Endometrial microvascular endothelial cells (primary cell): ENCODE measurements at regions not wholly inside any gene's neighbourhood (a gene's known extent, or its start where the extent isn't known, plus 50 kb on each side); places are given as distances from the start of the nearest gene placed in this dataset.

Source experiments
- in situ Hi-C: cut with HindIII; loops from 2 replicates; pipeline ENCODE4 v1.10.0; 2017; ENCODE audit warnings: low sequenced_read_pairs, low pct_unique_long_range_greater_than_20kb; ENCODE audit errors: inconsistent ontology term

DNA sequence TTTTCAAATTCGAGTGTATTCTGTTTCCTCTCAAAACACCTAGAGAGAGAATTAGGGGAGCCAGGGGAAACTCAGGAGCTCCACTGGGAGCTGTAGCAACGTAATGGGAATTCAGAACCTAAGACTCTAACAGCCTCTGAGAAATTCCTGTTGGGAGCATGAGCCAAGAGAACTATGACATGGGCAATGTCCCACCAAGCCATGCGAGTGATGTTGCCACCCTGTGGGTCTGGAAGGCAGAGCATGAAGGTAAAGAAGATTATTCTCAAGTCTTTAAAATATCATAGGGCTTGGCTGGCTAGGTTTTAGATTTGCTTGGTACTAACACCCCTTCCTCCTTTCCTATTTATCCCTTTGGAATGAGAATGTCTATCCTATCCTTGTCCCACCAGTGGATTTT lies 392.6 kb upstream of the ADAMTS9 start:
- in situ Hi-C loops, result no loop called here

DNA sequence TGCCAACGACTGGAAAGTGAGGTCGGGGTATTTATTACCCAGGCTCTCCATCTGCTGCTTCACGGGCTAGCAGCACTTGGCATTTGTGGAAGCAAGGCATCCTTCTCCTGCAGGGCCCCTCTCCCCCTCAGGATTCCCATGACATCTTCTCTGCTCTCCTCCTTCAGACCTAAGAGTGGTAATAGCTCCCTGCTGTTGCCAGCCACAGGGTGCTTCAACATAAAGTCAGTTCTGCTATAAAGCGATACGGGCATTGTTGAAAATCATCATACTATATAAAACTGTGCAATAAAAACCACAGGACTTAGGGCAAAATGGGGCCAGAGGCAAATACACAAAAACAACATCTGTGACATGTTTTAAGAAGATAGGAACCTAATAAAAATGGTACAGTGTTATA lies 391.8 kb upstream of the ADAMTS9 start:
- in situ Hi-C loops, result no loop called here

DNA sequence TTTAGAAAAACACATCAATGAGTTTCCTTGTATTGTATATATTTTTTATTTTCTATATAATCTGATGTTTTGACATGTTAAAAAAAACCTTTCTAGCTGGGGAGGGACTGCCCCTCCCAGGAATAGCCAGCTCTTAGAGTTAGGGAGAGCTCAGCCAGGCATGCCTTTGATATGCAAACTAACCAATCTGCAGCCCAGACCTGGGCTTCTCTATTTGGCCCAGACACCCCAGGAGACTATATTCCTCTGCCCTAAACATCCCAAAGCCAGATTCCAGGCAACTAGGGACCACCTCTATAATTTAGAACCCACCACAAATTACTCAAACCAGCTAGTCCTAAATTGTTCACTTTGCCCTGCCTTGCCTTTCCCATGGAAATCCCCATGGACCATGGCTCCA lies 390.9 kb upstream of the ADAMTS9 start:
- in situ Hi-C loops, result no loop called here

DNA sequence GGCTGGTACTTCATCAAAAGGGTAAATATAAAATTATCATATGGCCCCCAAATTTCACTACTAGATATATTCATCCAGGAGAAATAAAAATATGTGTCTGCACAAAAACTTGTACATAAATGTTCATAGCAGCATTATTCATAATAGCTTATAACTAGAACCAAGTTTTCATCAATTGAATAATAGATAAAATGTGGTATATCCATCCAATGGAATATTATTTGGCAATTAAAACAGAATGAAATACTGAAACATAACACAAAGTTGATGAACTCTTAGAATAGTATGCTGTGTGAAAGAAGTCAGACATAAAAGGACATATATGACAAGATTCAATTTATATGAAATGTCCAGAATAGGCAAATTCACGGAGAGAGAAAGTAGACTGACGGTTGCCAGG lies 389.3 kb upstream of the ADAMTS9 start:
- in situ Hi-C loops, result no loop called here

DNA sequence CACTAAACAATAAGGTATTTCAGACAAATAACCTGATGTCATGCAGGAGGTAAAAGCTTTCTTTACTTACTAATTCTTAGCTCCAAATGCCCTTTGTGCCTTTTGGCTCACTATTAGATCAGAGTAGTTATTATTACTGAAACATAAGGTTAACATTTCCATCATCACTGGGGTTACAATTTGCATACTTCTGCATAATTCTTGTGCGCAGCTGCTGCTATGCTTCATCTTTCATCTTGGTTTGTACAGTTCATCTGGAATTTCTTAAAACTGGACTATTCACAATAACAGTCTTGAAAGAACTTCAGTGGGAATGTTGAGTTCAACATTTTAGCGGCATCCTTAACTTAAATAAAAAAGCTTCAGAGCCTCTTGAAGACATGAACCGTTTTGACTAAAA lies 383.2 kb upstream of the ADAMTS9 start:
- in situ Hi-C loops, result no loop called here

DNA sequence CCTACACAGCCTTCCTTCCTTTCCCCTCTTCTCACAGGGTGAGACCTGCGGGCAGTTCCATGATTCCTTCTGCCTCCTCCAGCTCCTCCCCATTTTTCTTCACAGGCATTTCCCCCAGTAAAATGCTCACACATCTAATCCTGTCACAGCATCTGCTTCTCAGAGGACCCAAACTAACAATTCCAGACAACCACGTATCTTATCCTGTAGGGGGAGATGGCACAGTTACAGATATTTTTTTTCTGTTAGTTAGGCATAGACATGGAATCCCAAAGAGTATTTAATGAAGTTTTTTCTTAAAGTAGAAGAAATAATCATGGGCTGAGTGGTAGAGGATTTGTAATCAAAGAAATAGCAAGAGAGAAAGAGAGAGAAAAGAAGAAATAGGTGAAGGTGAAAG lies 373.1 kb upstream of the ADAMTS9 start:
- in situ Hi-C loops, result no loop called here

DNA sequence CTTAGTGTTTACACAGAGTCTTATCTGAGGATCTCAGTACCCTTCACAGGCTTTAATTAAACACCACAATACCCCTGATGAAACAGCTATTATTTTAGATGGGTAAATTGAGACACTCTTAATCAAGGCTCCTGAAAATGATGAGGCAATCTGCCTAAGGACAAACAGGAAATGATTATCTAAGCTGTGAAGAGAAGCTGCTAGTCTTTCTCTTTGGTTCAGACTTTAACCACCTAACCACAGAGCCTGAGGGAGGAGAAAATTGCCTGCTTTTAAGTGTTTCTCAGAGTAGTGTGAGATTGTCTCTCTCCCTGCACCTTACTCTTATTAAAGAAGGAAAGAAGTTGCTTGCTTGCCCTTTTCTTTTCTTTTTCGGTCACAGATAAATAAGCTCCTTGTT lies 364.3 kb upstream of the ADAMTS9 start:
- in situ Hi-C loops, result no loop called here

DNA sequence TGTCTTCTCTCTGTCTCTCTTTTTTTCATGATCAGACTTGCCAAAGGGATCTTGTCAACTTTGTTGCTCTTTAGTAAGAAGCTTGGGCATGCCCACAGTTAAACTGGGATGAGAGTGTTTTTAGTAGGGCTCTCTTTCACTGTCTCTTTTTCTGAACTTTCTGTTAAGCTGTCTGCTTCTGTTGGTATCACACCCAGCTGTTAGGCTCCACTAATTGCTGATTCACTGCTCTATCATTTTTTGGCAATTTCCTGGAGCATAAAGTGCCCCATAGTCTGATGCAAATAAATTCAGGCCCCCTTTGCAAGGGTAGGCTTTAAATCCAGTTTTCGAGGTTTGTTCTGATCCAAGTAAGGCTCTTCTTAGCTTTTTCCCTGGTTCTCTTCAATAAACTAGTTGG lies 360.4 kb upstream of the ADAMTS9 start:
- in situ Hi-C loops, result no loop called here

DNA sequence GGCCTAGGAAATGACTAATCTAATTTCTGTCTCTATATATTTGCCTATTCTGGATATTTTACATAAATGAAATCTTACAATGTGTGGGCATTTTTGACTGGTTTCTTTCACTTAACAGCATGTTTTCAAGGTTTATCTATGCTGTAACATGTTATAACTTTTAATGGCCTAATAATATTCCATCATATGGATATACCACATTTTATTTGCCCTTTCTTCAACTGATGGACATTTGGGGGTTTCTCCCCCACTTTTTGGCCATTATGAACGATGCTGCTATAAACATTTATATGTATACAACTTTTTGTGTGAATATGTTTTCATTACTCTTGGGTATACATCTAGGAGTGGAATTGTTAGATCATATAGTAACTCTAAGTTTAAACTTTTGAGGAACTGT lies 357.3 kb upstream of the ADAMTS9 start:
- in situ Hi-C loops, result no loop called here

DNA sequence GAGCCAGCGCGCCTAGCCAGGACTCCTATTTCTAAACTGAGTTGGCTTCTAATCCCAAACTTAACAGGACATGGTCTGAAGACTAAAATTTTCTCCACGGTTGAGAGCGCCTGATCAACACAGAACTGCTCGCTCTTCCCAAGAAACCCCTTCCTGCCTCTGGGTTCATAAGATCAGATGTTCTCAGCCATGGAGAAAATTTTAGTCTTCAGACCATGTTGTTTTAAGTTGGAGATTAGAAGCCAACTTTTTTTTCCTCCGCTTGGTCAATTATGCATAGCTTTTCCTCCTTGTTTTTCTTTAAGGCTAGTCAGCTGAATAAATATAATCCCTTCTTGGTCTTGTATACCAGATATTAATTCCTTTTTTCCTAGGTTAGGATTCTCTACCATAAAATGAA lies 356.6 kb upstream of the ADAMTS9 start:
- in situ Hi-C loops, result no loop called here

DNA sequence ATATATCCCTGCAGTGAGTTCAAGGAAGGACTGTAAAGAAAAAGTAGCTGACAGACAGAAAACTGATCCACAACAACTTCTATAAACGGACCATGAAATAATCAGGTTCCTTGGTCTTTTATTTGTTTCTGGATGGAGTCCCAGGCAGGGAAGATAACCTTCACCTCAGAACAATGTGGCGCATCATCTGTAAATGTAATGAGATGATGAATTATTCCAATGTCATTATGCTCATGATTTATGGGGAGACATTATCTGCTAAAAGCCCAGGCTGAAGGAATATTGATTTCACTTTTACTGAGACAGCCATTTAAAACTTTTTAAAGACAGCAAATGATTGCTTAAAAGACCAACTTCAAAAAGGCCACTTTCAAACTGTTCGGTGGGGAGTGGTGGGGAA lies 354.9 kb upstream of the ADAMTS9 start:
- in situ Hi-C loops, result no loop called here

DNA sequence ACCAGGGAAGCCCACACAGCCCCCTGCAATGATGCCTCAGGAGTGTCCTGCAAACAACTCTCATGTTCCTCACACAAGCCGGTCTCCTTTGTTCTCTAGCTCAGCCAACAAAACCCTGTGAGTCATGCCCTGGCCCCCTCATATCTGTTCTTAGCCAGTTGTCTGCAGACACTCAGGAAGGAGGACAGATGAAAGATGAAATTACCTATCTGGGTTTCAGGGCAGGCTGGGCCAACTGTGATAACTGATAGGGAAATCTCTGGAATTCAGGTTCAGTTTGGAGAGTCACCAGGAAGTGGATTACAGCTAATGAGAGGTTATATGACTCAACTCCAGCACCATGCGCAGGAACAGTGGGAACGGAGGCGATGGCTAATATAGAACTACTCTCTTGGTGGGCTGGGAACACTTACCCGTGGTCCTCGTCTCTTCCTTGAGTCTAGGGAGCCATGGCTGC lies 352.0 kb upstream of the ADAMTS9 start:
- in situ Hi-C loops, result no loop called here

DNA sequence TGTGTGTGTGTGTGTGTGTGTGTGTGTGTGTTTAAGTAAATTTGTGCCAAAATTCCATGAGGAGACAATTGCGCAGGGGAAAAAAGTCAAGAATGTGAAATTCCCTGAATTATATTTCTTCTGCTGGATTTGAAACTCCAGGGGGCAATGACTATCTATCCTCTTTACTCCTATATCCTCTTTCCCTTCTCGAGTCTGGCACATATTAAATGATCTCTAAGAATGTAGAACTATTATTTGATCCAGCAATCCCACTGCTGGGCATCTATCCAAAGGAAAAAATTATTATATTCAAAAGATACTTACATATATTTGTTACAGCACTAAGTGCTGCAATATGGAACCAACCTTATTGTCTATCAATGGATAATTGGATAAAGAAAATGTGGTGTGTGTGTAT lies 350.1 kb upstream of the ADAMTS9 start:
- in situ Hi-C loops, result no loop called here

DNA sequence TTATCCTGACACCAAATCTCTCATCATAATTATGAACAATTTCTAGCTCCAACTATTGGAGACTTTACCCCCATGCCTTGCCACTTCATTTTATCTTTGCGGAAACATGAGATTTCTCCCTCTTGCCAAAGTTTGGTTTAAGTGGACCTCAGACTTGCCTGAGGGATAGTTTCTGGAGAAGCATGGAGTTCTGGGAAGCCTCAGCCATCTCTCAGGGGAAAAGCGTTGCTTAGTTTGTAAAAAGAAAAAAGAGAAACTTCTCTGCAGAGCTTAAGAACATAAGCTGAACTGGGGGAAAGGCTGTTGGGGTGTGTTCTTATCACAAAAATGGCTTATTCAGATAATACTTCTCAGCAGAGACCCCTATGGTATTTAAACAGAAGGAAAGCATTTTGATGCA lies 347.4 kb upstream of the ADAMTS9 start:
- in situ Hi-C loops, result no loop called here

DNA sequence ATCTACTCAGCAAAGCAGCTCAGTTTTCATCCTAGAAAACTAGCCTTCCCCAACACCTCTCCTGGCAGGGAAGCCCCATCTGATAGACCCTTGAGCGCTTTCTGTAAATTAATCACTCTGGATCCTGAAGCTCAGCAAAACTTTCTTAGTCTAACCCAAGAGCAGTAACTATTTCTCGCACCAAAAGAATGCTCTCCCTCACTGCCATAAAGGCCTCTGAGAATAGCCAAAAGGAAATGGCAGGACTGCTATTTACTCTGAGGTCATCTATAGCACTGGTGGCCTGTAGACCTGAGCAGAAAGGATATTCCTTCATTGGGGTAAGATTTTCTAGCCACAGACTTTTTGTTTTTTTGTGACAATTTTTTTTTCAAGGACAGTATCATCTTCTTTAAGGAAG lies 345.8 kb upstream of the ADAMTS9 start:
- in situ Hi-C loops, result no loop called here

DNA sequence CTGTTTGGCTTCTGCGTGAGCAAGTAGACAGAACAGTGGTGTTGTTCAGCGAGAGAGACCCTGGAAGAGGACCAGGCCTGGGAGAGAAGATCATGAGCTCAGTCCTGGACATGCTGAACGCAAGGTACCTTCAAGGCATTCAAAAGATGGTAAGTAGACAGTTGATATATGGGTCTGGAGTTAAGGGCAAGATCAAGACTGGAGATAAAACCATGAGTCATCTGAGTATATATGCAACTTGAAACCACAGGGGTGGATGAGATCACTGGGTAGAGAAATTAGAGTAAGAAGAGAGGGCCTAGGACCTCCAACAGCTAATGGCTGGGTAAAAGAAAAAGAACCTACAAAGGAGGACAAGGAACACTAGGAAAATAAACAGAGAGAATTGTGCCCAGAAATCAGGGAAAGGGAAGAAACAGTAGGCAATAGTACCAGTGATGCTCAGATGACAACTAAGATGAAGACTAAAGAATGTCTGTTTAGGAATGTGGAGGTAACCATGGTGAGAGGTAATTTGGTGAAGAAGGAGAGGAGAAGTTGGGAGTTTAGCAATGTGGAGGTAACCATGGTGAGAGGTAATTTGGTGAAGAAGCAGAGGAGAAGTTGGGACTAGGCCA lies 343.2 kb upstream of the ADAMTS9 start:
- in situ Hi-C loops, result no loop called here

DNA sequence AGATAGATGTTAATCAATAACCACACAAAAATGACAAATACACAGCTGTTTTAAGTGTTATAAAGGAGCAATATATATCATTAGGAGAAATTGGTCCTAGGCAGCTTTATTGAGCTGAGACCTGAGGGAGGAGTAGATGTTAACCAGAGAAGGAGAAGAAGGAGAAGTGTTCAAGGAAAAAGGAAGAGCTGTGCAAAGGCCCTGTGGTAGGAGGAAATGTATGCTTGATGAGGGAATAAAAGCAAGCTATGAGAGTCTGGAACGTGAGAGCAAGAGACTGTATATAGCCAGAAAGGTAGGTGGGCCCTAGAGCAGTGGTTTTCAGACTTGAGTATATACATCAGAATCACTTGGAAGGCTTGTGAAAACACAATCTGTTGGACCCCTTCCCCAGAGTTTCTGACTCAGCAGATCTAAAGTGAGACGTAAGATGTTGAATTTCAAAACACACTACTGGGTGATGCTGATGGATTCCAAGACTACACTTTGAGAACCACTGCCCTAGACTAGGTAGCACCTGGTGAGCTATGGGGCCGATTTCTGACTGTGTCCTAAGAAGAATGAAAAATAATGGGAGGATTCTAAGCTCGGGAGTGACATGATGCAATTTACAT lies 342.3 kb upstream of the ADAMTS9 start:
- in situ Hi-C loops, result no loop called here

DNA sequence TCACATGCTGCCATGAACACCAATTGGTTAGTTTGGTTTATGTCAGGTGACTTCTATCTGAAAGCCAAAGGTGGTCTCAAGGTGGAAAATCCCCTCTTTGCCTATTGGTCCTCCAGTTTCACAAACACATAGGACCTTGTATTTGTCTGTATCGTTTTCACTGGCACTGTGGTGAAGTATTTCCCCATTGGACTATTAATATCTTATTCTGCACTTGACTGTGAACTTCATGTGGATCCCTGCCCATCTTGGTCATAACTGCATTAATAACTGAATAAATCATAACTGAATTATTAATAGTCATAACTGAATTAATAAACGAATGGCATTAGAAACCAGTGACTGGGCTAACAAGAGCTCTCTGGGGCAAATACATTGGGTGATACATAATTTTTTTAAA lies 341.3 kb upstream of the ADAMTS9 start:
- in situ Hi-C loops, result no loop called here

DNA sequence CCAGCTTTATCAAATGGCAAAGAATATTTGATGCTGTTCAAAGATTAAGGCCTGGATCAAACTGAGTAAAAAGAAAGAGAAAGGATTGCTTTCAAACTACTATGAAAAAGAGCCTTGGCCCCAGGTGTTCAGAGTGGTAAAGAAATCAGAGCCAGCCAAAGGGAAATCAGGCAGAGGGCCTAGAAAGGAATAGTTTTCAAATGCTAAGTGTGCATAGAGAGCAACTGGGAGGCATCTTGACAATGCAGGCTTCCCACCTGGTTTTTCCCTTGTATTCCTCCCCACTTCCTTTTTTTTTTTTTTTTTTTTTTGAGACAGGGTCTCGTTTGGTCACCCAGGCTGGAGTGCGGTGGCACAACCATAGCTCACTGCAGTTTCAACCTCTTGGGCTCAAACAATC lies 340.2 kb upstream of the ADAMTS9 start:
- in situ Hi-C loops, result no loop called here

DNA sequence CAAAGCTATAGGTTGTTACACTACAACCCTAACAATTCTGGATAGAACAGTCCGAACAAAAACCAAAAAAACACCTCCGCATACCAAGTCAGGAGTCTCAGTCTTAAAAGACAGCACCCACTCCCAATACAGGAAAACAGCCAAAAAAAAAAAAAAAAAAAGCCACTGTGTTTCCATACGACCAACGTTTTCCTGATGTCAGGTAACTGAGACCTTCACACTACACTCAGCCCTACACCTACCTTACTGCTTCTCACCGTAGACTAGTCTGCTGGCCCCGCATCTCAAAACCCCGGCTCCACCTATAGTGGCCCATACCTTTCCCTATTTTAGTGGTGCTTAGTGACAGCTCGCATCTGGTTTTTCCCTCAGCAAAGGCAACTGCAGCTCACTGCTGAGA lies 339.5 kb upstream of the ADAMTS9 start:
- in situ Hi-C loops, result no loop called here

DNA sequence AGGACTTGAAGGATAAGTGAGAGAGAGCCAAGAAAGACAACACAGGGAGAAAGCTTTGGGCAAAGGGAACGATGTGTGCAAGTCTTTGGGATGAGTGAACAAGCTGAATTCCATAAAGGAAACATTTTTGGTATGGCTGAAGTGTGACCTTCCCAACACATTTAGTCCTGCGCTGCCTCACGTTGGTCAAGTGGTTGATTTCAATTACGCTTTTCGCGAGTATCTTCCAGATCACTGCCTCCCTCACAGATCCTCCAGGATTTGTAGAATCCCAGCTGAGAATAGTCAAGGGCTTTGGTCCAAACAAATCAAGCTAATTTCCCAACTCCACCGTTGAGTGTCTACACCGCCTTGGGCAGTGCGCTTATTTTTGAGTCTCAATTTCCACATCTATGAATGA lies 338.4 kb upstream of the ADAMTS9 start:
- in situ Hi-C loops, result no loop called here
